NB4 (cell line): ENCODE measurements at regions not wholly inside any gene's neighbourhood (a gene's known extent, or its start where the extent isn't known, plus 50 kb on each side); places are given as distances from the start of the nearest gene placed in this dataset.

ENCODE experiments used
- CTCF ChIP-seq: IDR thresholded peaks from one replicate; pipeline ENCODE4 v1.5.1; 2012; ENCODE audit warnings: low read depth, low read length
- MAX ChIP-seq: IDR thresholded peaks from 2 replicates; pipeline ENCODE4 v1.6.1; 2011; ENCODE audit warnings: low read depth, low read length
- POLR2A ChIP-seq: IDR thresholded peaks from 2 replicates; pipeline ENCODE4 v1.6.1; 2011; ENCODE audit warnings: mild to moderate bottlenecking; ENCODE audit not compliant: insufficient read length; ENCODE audit errors: extremely low read depth

- TF ChIP-seq CTCF = no peak
- TF ChIP-seq POLR2A = no peak
- TF ChIP-seq MAX = no peak
These were observed 240.0 kb upstream of the ARHGEF26 start for GRCh38 chr3:153881201-153881600.
